HG03064 (cell line): ENCODE measurements at regions not wholly inside any gene's neighbourhood (a gene's known extent, or its start where the extent isn't known, plus 50 kb on each side); places are given as distances from the start of the nearest gene placed in this dataset.

Experiments used
- ATAC-seq: cut with Tn5 transposase; IDR thresholded peaks from one replicate; pipeline ENCODE4 v1.9.1; 2021; ENCODE audit warnings: low read depth; ENCODE audit not compliant: unreplicated experiment

DNA sequence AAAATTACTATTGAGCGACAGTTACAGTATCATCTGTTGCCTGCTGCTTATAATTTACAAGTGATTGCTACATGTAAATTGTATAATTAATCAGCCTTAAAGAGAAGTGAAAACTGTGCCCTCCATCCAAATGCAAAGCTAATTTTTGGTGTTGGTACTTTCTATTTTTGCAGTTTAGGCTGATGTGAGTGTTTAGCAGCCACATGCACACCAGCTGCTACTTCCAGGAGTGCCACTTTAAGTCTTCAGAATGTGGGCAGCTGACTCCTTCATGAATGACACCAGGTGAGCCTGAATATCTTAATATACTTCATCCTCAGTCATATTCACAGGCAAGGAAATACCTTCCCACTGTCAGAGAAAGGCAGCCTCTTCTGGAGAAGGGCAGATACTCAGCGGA lies 149.8 kb upstream of the RASGEF1B start:
- ATAC-seq = no peak

DNA sequence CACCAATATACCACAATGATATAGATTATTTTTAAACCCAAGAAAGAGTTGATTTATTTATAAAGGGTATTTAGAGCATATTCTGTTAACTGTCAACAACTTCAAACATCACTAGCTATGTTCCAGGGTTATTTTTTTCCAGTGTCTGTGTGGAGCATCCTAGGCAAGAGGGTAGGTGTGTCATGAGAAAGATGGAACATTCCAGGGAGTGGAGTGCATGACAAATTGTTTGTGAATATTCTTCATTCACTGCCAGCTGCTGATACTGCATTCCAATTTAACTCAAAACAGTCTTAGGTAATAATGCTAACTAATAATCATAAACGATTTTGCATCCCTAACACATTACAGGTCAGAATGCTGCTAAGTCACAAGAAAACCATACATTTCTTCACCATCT lies 148.7 kb upstream of the RASGEF1B start:
- ATAC-seq = no peak

DNA sequence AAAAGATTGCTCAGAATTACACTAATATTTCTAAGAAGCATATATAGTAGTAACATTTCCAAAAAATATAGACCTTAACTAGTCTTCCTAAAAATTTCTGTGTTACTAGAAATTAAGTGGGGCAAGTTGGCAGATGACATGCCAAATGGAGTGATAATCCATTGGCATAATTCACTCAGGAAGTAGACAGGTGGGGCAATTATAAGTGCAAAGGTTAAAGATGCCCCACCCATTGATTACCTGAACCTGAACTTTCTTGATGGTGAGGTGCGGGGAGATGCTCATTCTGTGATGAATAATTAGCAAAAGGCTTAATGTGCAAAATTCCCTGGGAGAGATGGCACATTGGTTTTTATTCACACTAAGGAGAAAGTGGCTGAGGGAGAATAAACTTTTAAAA lies 145.8 kb upstream of the RASGEF1B start:
- ATAC-seq = no peak

DNA sequence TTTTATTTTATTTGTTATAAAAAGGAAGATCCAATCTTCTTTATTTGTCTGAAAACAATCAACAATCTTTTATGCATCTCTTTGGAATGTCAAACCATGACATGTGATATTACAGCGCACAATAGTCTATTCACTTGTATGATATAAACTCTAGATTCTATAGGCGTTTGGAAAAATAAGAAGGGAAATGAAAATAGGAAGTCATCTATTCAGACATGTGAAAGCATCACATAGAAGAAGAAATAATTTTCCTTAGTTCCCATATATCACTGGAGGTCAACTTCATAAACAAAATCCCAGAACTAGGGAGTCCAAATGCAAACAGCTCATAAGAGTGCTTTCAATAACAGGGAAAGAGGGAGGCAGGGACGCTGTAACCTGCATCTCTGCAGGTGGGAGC lies 139.5 kb upstream of the RASGEF1B start:
- no peak for ATAC-seq

DNA sequence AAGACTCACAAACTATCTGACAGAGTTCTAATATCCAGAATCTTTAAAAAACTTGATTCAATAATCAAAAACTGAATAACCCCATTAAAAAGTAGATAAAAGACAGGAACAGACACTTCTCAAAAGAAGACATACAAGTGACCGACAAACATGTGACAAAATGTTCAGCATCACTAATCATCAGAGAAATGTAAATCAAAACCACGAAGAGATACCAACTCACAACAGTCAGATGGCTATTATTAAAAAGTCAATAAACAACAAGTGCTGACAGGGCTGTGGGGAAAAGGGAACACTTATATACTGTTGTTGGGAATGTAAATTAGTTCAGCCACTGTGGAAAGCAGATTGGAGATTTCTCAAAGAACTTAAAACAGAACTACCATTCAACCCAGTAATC lies 138.1 kb upstream of the RASGEF1B start:
- no peak for ATAC-seq

DNA sequence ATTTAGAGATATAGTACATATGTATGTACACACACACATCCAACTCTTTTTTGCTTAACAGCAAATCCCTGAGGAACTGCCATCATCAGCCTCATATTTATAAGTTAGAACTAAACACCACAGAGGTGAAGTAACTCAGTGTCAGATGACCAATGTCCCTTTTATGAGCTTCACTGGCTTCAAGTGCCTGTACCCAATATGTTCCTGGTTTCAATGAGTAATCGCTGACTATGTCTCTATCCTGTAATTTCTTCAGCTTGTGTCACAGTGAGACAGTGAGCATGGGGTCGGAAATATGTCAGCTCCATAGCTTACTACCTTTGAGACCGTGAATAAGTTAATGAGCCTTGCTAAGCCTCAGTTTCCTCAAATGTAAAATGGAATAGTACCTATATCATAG lies 136.2 kb upstream of the RASGEF1B start:
- ATAC-seq = no peak

DNA sequence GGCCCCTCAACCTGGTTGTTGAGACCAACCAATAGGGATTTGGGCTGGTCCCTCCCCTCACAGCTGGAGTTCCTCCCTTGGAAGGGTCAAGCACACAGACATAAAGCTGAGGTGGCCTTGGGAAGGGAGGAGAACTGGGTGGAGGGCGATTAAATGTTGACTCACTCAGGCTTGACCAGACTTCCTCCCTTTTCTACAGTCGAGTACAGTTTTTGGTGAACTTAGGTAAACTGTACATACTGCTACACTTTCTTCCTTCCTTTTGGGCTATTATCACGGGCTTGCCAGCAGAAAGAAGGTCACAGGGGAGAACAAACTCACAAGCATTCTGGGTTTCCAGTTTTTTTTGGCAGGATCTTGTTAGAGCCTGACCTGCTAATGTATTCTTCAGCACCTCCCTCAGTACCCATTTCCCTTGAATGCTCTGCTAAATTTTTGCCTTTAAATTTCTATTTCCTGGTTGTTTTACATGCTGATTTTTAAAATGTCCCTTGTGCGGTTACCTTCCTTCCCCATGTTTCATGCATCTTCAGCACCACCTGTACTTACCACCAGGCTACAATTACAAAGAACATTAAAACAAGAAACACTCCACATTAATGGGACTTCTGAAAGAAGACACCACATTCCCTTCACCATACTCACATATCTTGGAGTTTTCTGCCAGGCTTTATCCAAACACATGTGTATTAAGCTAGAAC lies 135.2 kb upstream of the RASGEF1B start:
- no peak for ATAC-seq

DNA sequence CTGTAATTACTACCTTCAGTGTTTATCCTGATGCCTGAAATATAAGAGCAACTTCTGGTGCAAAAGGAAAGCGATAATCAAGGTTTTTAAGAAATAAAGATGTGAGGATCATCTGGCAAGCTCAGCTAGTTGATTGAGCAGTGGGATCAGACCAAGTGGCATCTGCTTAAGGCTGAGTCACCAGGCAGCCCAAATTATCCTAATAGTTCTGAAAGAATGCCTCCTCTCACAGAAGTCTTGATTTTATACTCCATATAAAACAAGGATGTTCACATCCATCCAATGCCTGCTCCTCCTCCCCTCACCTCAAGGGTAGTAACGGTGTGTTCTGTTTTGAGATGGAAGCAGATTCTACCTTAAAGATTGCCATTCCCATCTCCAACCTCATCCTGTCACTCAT lies 134.5 kb upstream of the RASGEF1B start:
- ATAC-seq = no peak

DNA sequence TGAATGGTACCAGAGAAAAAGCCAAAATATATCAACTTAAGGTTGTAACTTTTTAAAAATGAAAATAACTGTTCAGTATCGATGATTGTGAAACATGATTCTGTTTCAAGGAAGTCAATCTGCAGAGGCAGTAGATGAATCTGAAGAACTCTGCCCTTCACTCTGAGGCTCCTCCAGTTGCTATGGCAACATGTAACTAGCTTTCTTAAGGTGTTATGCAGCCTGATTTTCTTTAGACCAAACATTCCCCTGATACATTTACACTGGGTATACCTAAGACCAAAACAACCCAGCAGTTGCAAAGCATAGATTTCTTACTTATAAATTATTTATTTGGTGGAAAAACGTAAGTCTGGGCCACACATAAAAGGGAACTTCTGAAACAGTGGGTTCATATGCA lies 133.6 kb upstream of the RASGEF1B start:
- no peak for ATAC-seq

DNA sequence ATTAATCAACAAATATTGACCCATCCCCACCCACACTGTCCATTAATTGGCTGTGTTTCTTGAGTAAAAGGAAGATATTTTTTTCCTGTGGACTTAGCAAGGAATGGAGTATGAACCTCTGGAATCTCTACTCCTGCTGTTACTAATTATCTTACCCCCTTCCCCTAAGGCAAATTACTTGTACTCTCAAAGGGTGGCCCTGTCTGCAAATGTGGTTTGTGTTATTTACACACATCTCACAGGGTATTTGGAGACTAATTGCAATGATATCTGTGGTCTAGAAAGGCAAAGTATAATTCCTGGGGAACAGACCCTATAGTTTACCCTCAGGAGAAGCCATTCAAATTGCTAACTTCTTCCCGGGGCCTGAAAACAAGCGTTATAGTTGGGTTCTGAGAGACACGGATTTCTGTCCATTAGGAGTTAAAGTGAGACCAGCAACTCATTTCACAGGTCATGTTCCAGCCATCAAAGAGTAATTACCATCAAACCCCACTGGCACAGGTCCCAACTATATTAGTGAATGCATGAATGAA lies 133.0 kb upstream of the RASGEF1B start:
- ATAC-seq = no peak

DNA sequence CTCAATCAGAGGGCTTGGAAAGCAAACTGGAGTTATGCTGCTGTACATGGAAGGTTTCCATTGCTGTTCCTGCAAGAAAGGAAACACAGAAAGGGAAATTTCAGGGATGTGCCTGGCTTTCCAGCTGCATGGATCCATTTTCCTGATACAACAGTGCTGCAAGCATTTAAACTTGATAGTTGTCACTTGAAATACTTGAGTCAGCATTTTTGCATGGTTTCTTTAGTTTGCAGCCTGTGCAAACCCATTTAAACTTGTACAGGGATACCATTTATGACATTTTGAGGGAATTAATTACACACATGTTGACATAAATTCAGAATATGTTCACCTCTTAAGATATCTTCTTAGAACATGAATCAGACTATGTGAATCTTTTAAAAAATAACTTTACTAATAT lies 131.1 kb upstream of the RASGEF1B start:
- ATAC-seq = no peak

DNA sequence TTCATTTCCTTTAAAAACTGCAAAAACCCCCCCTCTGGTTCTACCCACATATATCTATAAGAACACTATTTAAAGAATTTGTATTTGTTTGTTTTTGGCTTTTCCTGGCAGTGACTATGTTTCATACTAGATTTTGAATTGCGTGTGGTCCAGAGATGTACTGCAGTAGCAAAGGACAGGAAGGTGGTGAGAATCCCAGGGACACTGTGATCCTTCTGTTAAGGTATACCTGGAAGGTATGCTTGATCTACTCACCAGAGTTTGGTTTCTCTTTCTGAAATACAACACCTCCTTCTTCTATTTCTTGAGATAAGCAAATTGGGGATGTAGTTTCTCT lies 129.6 kb upstream of the RASGEF1B start:
- no peak for ATAC-seq

DNA sequence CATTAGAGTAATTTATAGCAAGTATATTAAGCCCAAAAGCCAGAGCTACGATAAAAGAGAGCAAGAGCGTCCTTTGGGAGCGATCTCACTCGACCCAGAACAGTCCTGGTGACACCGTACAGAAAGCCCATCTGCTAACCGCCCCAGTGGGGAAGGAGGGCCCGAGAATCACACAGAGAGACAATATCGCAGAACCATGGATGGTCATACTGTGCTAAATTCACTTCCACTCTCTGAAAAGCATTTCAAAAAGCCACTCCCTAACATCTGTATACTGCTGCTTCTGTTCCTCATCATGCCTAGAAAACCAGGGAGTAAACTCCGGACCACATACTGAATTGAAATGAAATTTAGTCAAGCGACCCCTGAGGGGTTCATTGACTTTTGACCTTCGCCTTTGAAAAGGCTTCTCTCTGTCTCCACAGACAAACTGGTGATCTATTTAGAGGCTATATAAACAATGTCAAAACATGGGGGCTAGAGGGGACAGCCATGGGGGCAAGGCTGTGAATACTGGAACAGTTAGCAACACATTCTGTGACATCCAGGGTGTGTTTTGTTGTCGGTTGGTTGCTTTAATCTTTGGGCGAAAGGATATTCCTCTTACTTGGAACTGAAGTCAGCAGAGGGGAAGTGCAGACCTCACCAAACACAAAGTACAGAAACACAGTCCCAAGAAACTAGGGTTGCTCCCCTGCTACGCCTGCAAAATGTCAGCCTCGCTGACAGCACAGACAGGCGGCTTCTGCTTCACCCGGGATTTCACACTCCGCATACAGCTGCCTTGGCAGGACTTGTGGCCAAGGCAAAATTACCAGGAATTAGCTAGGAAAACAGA lies 129.0 kb upstream of the RASGEF1B start:
- ATAC-seq = no peak

DNA sequence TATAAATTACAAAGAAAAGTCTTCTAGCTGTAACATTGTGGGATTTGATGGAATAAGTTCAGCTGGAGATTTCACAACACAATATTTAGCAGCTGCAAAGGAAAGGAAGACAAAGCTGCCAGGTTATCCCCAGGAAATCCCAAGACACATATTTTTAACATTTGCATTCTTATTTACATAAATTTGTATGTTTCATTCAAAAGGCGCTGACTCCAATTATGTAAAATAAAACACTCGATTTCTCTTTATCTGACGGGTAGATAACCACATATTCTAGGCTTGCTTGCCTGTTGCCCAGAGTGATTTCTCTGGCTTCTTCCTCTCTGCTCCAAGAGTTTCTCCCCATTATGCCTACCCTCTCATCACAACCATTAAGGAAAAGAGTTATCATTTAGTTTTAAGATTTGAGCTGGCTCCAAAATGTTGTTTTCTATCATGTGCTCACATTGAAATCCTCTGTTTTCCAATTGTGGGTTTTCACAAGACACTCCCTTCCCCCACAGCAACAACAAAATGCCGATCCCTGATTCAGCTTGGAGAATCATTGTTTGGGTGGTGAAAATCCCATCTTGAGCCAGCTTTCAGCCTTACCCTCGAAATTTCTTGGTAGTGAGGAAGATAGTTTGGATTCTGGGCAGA lies 128.2 kb upstream of the RASGEF1B start:
- no peak for ATAC-seq

DNA sequence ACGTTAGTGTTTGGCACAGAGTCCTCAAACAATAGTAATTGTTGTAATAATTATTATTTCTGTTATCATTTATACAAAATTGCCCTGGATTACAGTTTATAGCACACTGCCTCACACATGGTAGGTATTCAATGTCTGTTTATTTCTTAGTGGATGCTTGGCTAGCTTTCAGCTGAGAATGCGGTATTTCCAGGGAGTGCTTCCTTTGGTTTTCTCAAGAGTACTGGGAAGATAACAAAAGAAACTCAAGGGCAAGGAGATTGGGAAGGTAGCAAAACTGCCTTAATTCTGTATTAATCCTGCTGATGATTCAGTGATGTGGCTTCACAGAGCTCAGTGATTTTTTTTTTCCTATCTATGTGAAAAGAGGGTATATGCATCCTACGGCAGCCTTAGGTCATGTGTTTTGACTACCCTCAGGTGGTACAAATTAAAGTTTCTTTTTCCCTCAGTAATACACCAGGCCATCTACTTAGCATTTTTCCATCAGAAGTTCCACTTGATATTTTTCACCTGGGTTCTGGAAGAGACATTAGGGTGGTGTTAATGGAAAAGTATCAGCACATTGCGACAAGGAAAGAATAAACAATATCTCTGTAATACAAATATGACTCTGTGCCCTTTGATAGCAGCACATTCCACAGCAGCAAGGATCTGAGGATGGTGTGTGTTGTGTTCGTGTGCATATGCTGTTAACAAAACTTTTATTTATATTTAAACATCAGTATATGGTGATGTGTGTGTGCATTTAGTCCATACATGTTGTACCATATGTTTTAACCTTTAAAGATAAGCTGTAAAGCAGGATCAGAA lies 124.3 kb upstream of the RASGEF1B start:
- no peak for ATAC-seq

DNA sequence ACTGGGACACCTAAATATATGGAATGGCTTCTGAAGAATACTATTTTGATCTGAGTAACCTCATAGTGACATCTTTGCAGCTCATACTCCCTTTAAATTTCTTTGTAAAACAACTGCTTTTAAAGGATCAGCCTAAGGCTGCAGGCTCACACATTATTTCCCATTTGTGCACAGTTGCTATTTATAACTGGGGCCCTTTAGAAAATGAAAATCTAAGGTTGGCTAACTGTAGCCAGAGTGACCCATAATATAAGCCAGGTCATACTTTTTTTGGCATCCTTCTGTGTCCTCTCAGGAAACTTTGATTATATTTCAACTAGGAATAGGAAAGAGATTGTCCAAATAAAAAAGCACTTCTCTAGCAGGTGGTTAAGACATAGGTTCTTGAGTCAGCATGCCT lies 123.6 kb upstream of the RASGEF1B start:
- no peak for ATAC-seq

DNA sequence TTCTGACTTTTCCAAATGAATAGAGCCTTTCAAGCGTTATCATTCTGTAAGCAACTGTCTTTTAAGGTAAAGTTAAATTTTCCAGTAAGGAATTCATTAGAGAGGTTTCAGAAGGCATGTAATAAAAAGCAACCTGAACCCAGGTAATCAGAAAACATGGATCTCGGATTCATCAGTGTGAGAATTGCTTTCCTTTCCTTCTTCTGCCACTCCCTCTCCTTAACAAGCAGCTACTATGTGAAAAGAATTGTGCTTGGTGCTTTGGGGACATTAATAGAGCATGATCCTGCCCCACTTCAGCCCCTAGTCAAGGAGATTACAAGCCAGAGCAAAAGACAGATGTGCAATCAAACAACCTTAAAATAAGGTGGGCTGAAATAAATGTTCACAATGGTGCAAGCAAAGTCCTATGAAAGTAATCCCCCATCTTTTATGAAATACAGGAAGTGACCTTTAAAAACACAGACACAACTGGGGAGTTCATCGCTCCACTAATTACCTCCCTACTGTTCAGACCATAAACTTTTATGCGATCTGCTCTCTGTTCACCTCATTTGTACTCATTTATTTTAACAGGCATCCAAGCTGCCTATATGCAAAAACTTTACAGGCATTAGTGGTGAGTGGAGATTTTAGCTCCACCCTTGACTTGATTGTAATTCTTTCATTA lies 122.9 kb upstream of the RASGEF1B start:
- ATAC-seq = no peak

DNA sequence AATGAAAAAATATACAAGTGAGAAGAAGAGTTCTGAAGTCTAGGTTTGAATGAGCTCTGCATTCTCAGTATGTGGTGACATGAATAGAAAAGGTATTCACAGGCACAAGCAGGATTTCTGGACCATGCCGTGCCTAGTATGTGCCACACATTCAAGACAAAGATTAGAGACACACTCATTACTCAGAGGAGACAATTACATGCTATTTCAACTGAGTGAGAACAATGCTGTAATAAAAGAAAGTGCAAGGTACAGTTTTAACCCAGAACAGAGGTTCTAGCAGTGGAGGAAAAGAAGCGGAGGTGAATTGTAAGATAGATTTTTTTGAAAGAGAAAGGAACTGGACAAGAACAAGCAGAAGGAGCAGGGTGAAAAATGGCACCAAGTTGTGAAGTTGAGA lies 121.0 kb upstream of the RASGEF1B start:
- ATAC-seq = no peak

DNA sequence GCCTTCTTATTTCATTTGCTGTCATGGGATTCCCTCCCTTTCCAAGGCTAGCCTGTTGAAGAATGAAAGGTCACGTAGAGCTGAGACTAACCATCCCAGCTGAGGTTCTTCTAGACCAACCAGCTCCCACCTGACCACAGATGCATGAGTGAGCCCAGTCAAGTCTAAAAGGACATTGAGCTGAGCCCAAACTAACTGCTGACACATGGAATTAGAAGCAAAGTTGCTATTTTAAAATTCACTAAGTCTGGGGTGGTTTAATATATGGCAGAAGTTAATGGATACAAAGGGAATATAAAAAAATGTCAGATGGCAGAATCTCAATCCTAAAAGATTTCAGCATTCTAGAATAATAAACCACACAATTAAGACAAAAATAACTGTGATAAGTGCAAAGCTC lies 118.9 kb upstream of the RASGEF1B start:
- no peak for ATAC-seq

DNA sequence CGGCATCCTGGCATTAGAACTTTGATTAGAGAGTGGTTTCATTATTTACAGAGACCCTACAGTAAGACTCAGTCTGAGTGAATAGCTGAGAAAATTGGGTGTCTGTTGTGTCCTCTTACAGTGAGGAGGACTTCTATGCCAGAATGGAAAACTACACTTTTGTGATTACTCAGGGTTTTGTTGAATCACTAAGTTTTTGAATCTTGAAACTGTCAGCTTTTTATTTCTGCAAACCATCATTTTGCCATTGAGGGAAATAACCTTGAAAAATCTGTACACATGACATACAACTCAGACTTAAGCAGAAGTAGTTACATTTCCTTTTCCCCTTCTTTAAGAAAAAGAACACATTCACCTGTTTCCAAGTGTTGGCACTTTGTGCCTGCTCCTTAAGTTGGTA lies 117.6 kb upstream of the RASGEF1B start:
- ATAC-seq = no peak
